Coronary artery (tissue), 2 donors: ENCODE measurements at regions not wholly inside any gene's neighbourhood (a gene's known extent, or its start where the extent isn't known, plus 50 kb on each side); places are given as distances from the start of the nearest gene placed in this dataset.

Experiments used
- DNase-seq: peaks from one replicate; pipeline ENCODE4 v3.0.0-alpha.2; 2017; ENCODE audit warnings: low spot score
- H3K27ac ChIP-seq, 2 donors: fragments of 200-600 bp; sonication (generic); one replicate each; pipeline ENCODE4 v1.5.1; 2016 to 2019
- H3K4me3 ChIP-seq: fragments of 200-600 bp; sonication (generic); 2 replicates; pipeline ENCODE4 v1.5.1; 2016; ENCODE audit warnings: mild to moderate bottlenecking, moderate library complexity
- TF ChIP-seq, protein P1 (sequence below): fragments of 200-600 bp; sonication (generic); IDR thresholded peaks from one replicate; pipeline ENCODE4 v1.5.1; 2019; ENCODE audit warnings: antibody characterized with exemption

GRCh38 chr15:92810418-92811138, 89.5 kb upstream of the CHD2 start:
- TF ChIP-seq, protein P1, sequence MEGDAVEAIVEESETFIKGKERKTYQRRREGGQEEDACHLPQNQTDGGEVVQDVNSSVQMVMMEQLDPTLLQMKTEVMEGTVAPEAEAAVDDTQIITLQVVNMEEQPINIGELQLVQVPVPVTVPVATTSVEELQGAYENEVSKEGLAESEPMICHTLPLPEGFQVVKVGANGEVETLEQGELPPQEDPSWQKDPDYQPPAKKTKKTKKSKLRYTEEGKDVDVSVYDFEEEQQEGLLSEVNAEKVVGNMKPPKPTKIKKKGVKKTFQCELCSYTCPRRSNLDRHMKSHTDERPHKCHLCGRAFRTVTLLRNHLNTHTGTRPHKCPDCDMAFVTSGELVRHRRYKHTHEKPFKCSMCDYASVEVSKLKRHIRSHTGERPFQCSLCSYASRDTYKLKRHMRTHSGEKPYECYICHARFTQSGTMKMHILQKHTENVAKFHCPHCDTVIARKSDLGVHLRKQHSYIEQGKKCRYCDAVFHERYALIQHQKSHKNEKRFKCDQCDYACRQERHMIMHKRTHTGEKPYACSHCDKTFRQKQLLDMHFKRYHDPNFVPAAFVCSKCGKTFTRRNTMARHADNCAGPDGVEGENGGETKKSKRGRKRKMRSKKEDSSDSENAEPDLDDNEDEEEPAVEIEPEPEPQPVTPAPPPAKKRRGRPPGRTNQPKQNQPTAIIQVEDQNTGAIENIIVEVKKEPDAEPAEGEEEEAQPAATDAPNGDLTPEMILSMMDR = no peak
- no peak for DNase-seq
- H3K27ac ChIP-seq = peak overlapping the region; percentile 91 to 98
- peak overlapping the region; percentile 70 for H3K4me3 ChIP-seq

- Histone ChIP-seq H3K4me3 (peak overlapping the region; percentile 70), H3K27ac (peak overlapping the region; percentile 91 to 98)
- TF ChIP-seq, protein P1 = no peak
- DNase-seq = no peak
Measured at GRCh38 chr15:92811148-92811913, 88.8 kb upstream of the CHD2 start.

DNA sequence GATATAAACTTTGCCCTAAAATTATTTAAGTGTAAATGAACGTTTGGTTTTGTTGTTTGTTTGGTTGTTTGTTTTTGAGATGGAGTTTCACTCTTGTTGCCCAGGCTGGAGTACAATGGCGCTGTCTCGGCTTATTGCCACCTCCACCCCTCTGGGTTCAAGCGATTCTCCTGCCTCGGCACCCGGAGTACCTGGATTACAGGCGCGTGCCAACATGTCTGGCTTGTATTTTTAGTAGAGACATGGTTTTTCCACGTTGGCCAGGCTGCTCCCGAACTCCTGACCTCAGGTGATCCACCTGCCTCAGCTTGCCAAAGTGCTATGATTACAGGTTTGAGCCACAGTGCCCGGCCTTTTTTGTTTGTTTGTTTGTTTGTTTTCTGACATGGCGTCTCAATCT, 87.9 kb upstream of the CHD2 start:
- DNase-seq = no peak
- no peak overlapping the region for H3K27ac ChIP-seq
- no peak overlapping the region for H3K4me3 ChIP-seq

GRCh38 chr15:92813485-92813884, 86.6 kb upstream of the CHD2 start:
- TF ChIP-seq, protein P1 = no peak
- no peak overlapping the region for H3K4me3 ChIP-seq

More for the DNA sequence above, 87.9 kb upstream of the CHD2 start:
- TF ChIP-seq, protein P1 = no peak

DNA sequence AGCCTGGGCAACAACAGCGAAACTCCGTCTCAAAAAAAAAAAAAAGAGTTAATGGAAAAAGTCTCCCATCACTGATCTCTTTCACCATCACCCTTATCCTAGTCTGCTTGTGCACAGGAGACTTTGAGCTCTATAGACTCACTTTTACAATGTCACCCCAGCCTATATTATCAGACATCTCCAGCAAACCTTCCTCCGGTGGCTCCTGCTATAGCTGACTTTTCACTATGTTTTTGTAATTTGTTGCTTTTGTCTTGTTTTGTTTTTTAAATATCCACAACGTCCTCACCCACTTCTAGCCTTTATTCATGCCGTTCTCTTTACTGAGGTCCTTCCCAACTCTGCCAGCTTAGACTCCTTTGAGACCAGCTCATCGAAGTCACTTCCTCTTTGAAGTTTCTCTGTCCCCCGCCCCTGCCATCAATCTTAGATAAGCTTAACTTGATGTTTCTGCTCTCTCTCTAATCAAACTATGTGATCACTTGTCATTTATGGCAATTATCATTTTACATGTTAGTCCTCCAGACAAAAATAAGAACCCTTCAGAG, 82.7 kb upstream of the CHD2 start:
- DNase-seq = no peak
- Histone ChIP-seq H3K27ac (no peak overlapping the region), H3K4me3 (no peak overlapping the region)
- TF ChIP-seq, protein P1 = no peak

More at GRCh38 chr15:92813485-92813884, 86.6 kb upstream of the CHD2 start:
- H3K27ac ChIP-seq = no peak overlapping the region
- no peak for DNase-seq

GRCh38 chr15:92818651-92819277, 81.4 kb upstream of the CHD2 start:
- Histone ChIP-seq H3K27ac (peak overlapping the region in 1 of 2 donors; percentile 78), H3K4me3 (peak overlapping the region; percentile 59)
- no peak for DNase-seq
- TF ChIP-seq, protein P1 = no peak
